Fibroblast of lung (primary cell): ENCODE measurements at regions not wholly inside any gene's neighbourhood (a gene's known extent, or its start where the extent isn't known, plus 50 kb on each side); places are given as distances from the start of the nearest gene placed in this dataset.

ENCODE experiments used
- EZH2 ChIP-seq: IDR thresholded peaks from 2 replicates; pipeline ENCODE4 v1.5.1; 2012; ENCODE audit warnings: low read length, control low read depth, mild to moderate bottlenecking; ENCODE audit errors: missing control alignments
- TF ChIP-seq, protein P1 (sequence below), 2 donors: IDR thresholded peaks in 1 of 2; conservative IDR thresholded peaks in 1 of 2; 1 replicate in 1 of 2; 2 replicates in 1 of 2; pipeline ENCODE4 v1.5.1; 2011 to 2012; ENCODE audit warnings: low read length in 2 of 2, control low read depth in 1 of 2, inconsistent platforms in 1 of 2, low read depth in 1 of 2, mild to moderate bottlenecking in 1 of 2

DNA sequence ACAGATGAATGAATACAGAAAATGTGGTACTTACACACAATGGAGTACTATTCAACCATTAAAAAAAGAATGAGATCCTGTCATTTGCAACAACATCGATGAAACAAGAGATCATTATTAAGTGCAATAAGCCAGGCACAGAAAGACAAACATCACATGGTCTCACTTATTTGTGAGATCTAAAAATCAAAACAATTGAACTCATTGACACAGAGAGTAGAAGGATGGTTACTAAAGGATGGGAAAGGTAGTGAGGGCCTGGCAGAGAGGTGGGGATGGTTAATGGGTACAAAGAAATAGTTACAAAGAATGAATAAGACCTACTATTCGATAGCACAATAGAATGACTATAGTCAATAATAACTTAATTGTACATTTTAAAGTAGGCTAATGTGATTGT lies 393.5 kb downstream of the SATB2 start:
- TF ChIP-seq, protein P1, sequence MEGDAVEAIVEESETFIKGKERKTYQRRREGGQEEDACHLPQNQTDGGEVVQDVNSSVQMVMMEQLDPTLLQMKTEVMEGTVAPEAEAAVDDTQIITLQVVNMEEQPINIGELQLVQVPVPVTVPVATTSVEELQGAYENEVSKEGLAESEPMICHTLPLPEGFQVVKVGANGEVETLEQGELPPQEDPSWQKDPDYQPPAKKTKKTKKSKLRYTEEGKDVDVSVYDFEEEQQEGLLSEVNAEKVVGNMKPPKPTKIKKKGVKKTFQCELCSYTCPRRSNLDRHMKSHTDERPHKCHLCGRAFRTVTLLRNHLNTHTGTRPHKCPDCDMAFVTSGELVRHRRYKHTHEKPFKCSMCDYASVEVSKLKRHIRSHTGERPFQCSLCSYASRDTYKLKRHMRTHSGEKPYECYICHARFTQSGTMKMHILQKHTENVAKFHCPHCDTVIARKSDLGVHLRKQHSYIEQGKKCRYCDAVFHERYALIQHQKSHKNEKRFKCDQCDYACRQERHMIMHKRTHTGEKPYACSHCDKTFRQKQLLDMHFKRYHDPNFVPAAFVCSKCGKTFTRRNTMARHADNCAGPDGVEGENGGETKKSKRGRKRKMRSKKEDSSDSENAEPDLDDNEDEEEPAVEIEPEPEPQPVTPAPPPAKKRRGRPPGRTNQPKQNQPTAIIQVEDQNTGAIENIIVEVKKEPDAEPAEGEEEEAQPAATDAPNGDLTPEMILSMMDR (conservative IDR thresholded peaks at IDR 0.05 in 1 of 2, IDR thresholded peaks at IDR 0.05 in 1 of 2; ENCODE audit: low read depth in 1 of 2, low read length in 2 of 2): no peak
- TF ChIP-seq EZH2: no peak
